ENCODE measurements at regions not wholly inside any gene's neighbourhood (a gene's known extent, or its start where the extent isn't known, plus 50 kb on each side); places are given as distances from the start of the nearest gene placed in this dataset.

- H3K9me3 Mint-ChIP-seq (ENCODE audit: low read depth) = no peaks in the 10 kb centered on the region
- no peaks in the 10 kb centered on the region for H3K4me1 Mint-ChIP-seq
- no peak overlapping the region for H3K4me3 Mint-ChIP-seq
- H3K27ac Mint-ChIP-seq = no peak overlapping the region
- no peaks in the 10 kb centered on the region for H3K36me3 Mint-ChIP-seq
- ATAC-seq = no peak
- peaks cover 37% of the 10 kb centered on the region for H3K27me3 Mint-ChIP-seq
- no peak for DNase-seq
- CTCF ChIA-PET = no interaction called here
Measured at GRCh38 chr2:45193581-45193980, 184.3 kb upstream of the SIX2 start.

GRCh38 chr2:45192991-45193390 lies 183.7 kb upstream of the SIX2 start:
- H3K36me3 Mint-ChIP-seq = no peaks in the 10 kb centered on the region
- ATAC-seq (no peak), DNase-seq (no peak)
- peaks cover 35% of the 10 kb centered on the region for H3K27me3 Mint-ChIP-seq
- H3K27ac Mint-ChIP-seq = no peak overlapping the region
- CTCF ChIA-PET = no interaction called here
- H3K4me3 Mint-ChIP-seq = no peak overlapping the region
- H3K4me1 Mint-ChIP-seq = no peaks in the 10 kb centered on the region
- no peaks in the 10 kb centered on the region for H3K9me3 Mint-ChIP-seq (ENCODE audit: low read depth)

GRCh38 chr2:45192481-45192880 lies 183.2 kb upstream of the SIX2 start:
- CTCF ChIA-PET = no interaction called here
- Mint-ChIP-seq H3K27ac (no peak overlapping the region), H3K27me3 (peaks cover 36% of the 10 kb centered on the region), H3K4me1 (no peaks in the 10 kb centered on the region), H3K9me3 (ENCODE audit: low read depth) (no peaks in the 10 kb centered on the region), H3K36me3 (no peaks in the 10 kb centered on the region), H3K4me3 (no peak overlapping the region)
- DNase-seq = no peak
- ATAC-seq = no peak

GRCh38 chr2:45191976-45192375 lies 182.7 kb upstream of the SIX2 start:
- CTCF ChIA-PET = no interaction called here
- no peaks in the 10 kb centered on the region for H3K4me1 Mint-ChIP-seq

GRCh38 chr2:45191146-45191863 lies 182.1 kb upstream of the SIX2 start:
- peaks cover 32% of the 10 kb centered on the region for H3K27me3 Mint-ChIP-seq
- H3K27ac Mint-ChIP-seq = no peak overlapping the region
- no peaks in the 10 kb centered on the region for H3K36me3 Mint-ChIP-seq
- no peaks in the 10 kb centered on the region for H3K9me3 Mint-ChIP-seq (ENCODE audit: low read depth)
- ATAC-seq (no peak), DNase-seq (no peak)
- no peaks in the 10 kb centered on the region for H3K4me1 Mint-ChIP-seq
- CTCF ChIA-PET = no interaction called here
- H3K4me3 Mint-ChIP-seq = no peak overlapping the region

More at GRCh38 chr2:45191976-45192375, 182.7 kb upstream of the SIX2 start:
- H3K9me3 Mint-ChIP-seq (ENCODE audit: low read depth) = no peaks in the 10 kb centered on the region
- H3K27me3 Mint-ChIP-seq = peaks cover 32% of the 10 kb centered on the region
- no peak for ATAC-seq
- no peak overlapping the region for H3K4me3 Mint-ChIP-seq
- H3K27ac Mint-ChIP-seq = no peak overlapping the region
- H3K36me3 Mint-ChIP-seq = no peaks in the 10 kb centered on the region
- no peak for DNase-seq

GRCh38 chr2:45190481-45190942 lies 181.3 kb upstream of the SIX2 start:
- CTCF ChIA-PET = no interaction called here
- H3K9me3 Mint-ChIP-seq (ENCODE audit: low read depth) = no peaks in the 10 kb centered on the region
- ATAC-seq (no peak), DNase-seq (no peak)
- no peak overlapping the region for H3K27ac Mint-ChIP-seq
- H3K4me3 Mint-ChIP-seq = no peak overlapping the region
- H3K36me3 Mint-ChIP-seq = no peaks in the 10 kb centered on the region
- H3K4me1 Mint-ChIP-seq = no peaks in the 10 kb centered on the region
- H3K27me3 Mint-ChIP-seq = peaks cover 26% of the 10 kb centered on the region

GRCh38 chr2:45184606-45185005 lies 175.4 kb upstream of the SIX2 start:
- H3K27me3 Mint-ChIP-seq = peaks cover 10% of the 10 kb centered on the region
- H3K36me3 Mint-ChIP-seq = no peaks in the 10 kb centered on the region
- CTCF ChIA-PET = no interaction called here
- no peaks in the 10 kb centered on the region for H3K4me1 Mint-ChIP-seq
- DNase-seq (no peak), ATAC-seq (no peak)
- no peak overlapping the region for H3K27ac Mint-ChIP-seq
- no peak overlapping the region for H3K4me3 Mint-ChIP-seq
- no peaks in the 10 kb centered on the region for H3K9me3 Mint-ChIP-seq (ENCODE audit: low read depth)

GRCh38 chr2:45182667-45183295 lies 173.5 kb upstream of the SIX2 start:
- H3K4me3 Mint-ChIP-seq = no peak overlapping the region
- peaks cover 19% of the 10 kb centered on the region for H3K27me3 Mint-ChIP-seq
- H3K4me1 Mint-ChIP-seq = no peaks in the 10 kb centered on the region
- ATAC-seq (no peak), DNase-seq (no peak)
- CTCF ChIA-PET = no interaction called here
- H3K36me3 Mint-ChIP-seq = no peaks in the 10 kb centered on the region
- H3K9me3 Mint-ChIP-seq (ENCODE audit: low read depth) = no peaks in the 10 kb centered on the region
- H3K27ac Mint-ChIP-seq = no peak overlapping the region

GRCh38 chr2:45180779-45181178 lies 171.5 kb upstream of the SIX2 start:
- no peak for DNase-seq
- no peak for ATAC-seq
- Mint-ChIP-seq H3K36me3 (no peaks in the 10 kb centered on the region), H3K9me3 (ENCODE audit: low read depth) (no peaks in the 10 kb centered on the region), H3K27ac (no peak overlapping the region), H3K27me3 (peaks cover 26% of the 10 kb centered on the region), H3K4me1 (no peaks in the 10 kb centered on the region), H3K4me3 (no peak overlapping the region)
- CTCF ChIA-PET = no interaction called here

- CTCF ChIA-PET = no interaction called here
- Mint-ChIP-seq H3K4me1 (no peaks in the 10 kb centered on the region), H3K9me3 (ENCODE audit: low read depth) (no peaks in the 10 kb centered on the region), H3K27me3 (peaks cover 28% of the 10 kb centered on the region), H3K36me3 (no peaks in the 10 kb centered on the region), H3K27ac (no peak overlapping the region), H3K4me3 (no peak overlapping the region)
- ATAC-seq (no peak), DNase-seq (no peak)
Measured at GRCh38 chr2:45180033-45180746, 170.9 kb upstream of the SIX2 start.

GRCh38 chr2:45178854-45179253 lies 169.6 kb upstream of the SIX2 start:
- CTCF ChIA-PET = no interaction called here
- DNase-seq = no peak
- no peak for ATAC-seq
- H3K27ac Mint-ChIP-seq = no peak overlapping the region
- no peaks in the 10 kb centered on the region for H3K36me3 Mint-ChIP-seq
- H3K9me3 Mint-ChIP-seq (ENCODE audit: low read depth) = no peaks in the 10 kb centered on the region
- no peaks in the 10 kb centered on the region for H3K4me1 Mint-ChIP-seq
- H3K4me3 Mint-ChIP-seq = no peak overlapping the region
- peaks cover 38% of the 10 kb centered on the region for H3K27me3 Mint-ChIP-seq

GRCh38 chr2:45178359-45178758 lies 169.1 kb upstream of the SIX2 start:
- Mint-ChIP-seq H3K27me3 (peaks cover 43% of the 10 kb centered on the region), H3K27ac (no peak overlapping the region), H3K36me3 (no peaks in the 10 kb centered on the region), H3K4me3 (no peak overlapping the region), H3K9me3 (ENCODE audit: low read depth) (no peaks in the 10 kb centered on the region), H3K4me1 (no peaks in the 10 kb centered on the region)
- CTCF ChIA-PET = no interaction called here
- no peak for ATAC-seq
- DNase-seq = no peak

GRCh38 chr2:45177870-45178269 lies 168.6 kb upstream of the SIX2 start:
- Mint-ChIP-seq H3K4me3 (no peak overlapping the region), H3K9me3 (ENCODE audit: low read depth) (no peaks in the 10 kb centered on the region), H3K27ac (no peak overlapping the region), H3K4me1 (no peaks in the 10 kb centered on the region), H3K27me3 (peaks cover 45% of the 10 kb centered on the region), H3K36me3 (no peaks in the 10 kb centered on the region)
- DNase-seq = no peak
- CTCF ChIA-PET = no interaction called here
- ATAC-seq = no peak

GRCh38 chr2:45176390-45176789 lies 167.1 kb upstream of the SIX2 start:
- H3K27me3 Mint-ChIP-seq = peaks cover 57% of the 10 kb centered on the region
- no peak for DNase-seq
- CTCF ChIA-PET = no interaction called here

More at GRCh38 chr2:45176390-45176789, 167.1 kb upstream of the SIX2 start:
- H3K9me3 Mint-ChIP-seq (ENCODE audit: low read depth) = no peaks in the 10 kb centered on the region
- H3K27ac Mint-ChIP-seq = no peak overlapping the region
- no peaks in the 10 kb centered on the region for H3K36me3 Mint-ChIP-seq
- H3K4me3 Mint-ChIP-seq = no peak overlapping the region
- no peak for ATAC-seq
- H3K4me1 Mint-ChIP-seq = no peaks in the 10 kb centered on the region

All from activated CD8-positive, alpha-beta memory T cell treated with anti-CD3 and anti-CD28 coated beads, Interleukin-2, amount 10 ng/mL, durations not matched to agents 7 days and 5 days (primary cell).